SKM-1 (cell line): ENCODE measurements at regions not wholly inside any gene's neighbourhood (a gene's known extent, or its start where the extent isn't known, plus 50 kb on each side); places are given as distances from the start of the nearest gene placed in this dataset.
"Not testable (repeated sequence)": the region's sequence is repeated elsewhere in the genome, so short reads cannot be mapped to it uniquely, and the experiment has no call there.

ENCODE experiments used
- DNase-seq: peaks from one replicate; lab custom pipeline; 2025; ENCODE audit not compliant: unreplicated experiment; lab: John Stamatoyannopoulos, UW

GRCh38 chr5:128782446-128782845 lies 182.8 kb upstream of the SLC27A6 start:
- DNase-seq: no peak

GRCh38 chr5:128784726-128785125 lies 180.6 kb upstream of the SLC27A6 start:
- no peak for DNase-seq

DNA sequence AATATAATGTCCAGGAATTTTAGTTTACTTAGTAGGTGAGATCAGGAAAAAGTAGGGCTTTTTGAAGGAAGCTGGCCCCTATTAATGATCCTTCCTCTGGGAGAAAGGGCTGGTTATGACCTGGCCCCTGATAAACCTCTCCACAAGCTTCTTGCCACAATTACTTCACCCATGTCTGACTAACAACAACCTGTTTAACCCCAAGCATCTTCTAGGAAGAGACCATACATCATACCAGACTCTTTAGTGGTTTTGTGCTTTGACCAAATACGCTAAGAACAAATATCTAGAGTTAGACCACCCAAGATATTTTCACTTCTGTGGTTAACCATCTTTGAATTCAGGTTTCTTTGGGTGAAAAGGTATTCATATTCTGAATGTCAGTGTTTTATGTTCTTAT lies 174.0 kb upstream of the SLC27A6 start:
- DNase-seq: no peak

DNA sequence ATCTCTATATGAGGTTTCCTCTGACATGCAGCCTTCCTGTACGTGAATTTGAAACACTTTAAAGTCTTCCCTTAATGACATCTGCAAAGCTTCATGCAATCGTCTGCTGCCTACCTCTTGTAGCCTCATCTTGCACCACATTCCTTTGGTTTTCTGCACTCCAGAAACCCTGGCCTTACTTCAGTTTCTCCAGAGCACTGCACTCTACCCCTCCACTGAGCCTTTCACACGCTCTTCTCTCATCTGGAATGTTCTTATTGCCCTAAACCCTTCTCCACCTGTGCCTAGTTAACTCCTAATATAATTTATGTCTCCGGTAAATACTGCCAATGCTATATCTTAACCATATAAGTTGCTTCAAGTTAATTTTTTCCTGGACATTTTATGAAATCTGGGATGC lies 168.8 kb upstream of the SLC27A6 start:
- DNase-seq: no peak

DNA sequence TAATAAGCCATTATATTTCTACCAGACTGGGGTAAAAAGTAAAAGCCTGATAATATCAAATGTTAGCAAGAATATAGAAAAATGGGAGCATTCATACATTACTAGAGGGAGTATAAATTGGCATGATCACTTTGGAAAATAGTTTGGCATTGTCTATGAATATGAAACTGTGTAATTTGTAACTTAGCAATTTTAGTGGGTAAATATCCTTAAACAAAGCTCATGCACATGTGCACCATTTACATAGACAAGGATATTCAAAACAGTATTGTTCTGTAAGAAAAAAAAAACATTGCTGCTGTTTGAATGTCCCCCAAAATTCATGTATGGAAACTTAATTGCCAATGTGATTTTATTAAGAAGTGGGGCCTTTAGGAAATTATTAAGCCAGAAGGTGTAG lies 166.4 kb upstream of the SLC27A6 start:
- no peak for DNase-seq

DNA sequence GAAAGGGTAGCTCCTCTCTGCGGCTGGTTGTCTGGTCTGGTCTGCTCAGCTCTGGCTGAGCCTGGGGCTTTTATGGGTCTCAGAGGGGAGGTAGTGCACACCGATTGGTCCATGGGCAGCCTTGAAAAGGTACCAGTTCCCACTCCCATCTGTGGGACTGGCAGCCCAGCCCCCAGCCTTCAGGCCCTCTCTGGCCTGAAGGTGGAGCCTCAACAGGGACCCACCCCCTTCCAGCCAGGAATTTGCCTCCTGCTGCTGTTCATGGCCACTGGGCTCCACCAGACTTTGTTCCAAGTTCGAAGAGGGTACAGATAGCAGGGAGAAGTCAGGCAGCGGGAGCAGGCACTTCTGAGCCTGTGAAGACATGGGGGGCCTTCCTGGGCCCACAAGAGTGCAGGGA lies 165.3 kb upstream of the SLC27A6 start:
- DNase-seq: no peak

- no peak for DNase-seq
These were observed 164.9 kb upstream of the SLC27A6 start for GRCh38 chr5:128800377-128800776.

- no peak for DNase-seq
These were observed 151.8 kb upstream of the SLC27A6 start for GRCh38 chr5:128813317-128814070.

DNA sequence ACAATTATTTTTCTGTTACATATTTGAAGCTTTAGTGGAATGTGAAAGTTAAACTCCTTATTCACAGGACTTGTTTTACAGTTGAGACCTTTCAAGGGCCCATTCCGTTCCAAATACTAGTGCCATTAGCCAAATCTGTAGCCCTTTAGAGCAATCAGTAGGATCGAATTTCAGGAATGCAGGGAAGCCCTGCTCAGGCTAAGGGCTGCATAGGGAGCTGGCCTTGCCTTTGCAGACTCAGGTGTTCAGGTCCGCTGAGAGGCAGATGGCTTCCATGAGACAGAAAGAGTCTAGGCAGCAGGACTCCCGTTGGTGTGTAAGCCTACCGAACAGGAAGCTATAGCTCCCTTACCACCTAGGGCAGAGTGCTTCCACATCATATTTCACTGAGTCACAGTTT lies 150.1 kb upstream of the SLC27A6 start:
- DNase-seq: no peak

GRCh38 chr5:128825826-128826225 lies 139.5 kb upstream of the SLC27A6 start:
- DNase-seq: no peak

GRCh38 chr5:128826275-128826674 lies 139.0 kb upstream of the SLC27A6 start:
- DNase-seq: no peak

GRCh38 chr5:128836571-128836970 lies 128.7 kb upstream of the SLC27A6 start:
- DNase-seq: no peak

- no peak for DNase-seq
These were observed 126.7 kb upstream of the SLC27A6 start for GRCh38 chr5:128838623-128839022.

DNA sequence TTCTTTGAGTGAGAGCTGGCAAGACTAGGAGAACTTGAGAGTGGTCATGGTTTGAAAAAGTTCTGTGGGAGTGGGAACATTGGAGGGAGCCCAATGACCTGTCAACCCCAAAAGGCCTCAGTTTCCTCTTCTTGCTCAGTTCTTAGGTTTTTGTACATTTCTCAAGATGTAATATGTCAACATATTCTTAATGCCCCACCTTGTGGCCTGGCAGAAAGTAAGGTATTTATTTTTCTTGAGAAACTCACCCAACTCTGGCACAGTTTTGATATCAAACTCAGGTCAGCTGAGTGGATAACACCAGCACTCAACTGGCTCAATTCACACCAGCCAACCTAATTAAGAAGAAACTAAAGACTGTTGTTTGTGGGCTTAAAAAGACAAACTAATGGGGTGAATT lies 123.0 kb upstream of the SLC27A6 start:
- DNase-seq: no peak

DNA sequence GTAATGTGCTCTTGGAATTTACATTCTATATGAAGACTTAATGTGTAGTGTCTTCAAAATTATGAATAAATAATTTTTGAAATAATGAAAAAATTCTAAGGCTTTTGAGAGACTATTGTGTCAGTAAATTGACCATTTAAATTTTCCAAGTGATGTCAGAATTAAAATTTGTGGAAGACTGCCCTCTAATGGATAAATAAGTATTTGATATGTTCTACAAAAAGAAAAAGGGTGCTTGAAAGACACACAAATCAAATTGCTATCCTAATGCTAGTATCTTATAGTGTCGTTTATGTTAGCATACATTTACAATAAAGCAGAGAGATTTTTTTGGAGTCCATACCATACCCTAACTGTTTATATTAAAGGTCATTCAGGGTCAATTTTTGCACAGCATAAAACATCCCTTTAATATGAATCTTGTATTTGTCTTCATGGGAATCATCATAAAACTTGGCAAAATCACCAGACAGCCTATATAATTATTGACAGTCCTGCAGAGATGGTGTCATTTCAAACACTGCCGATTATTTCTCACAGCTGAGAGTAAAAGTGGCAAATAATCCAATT lies 120.8 kb upstream of the SLC27A6 start:
- DNase-seq: no peak

DNA sequence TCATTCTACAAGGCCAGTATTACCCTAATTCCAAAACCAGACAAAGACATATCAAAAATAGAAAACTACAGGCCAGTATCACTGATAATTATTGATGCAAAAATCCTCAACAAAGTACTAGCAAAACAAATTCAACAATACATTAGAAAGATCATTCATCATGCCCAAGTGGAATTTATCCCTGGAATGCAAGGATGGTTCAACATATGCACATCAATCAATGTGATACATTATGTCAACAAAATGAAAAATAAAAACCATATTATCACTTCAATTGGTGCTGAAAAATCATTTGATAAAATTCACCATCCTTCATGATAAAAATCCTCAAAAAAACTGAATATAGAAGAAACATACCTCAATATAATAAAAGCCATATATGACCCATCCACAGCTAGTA lies 115.2 kb upstream of the SLC27A6 start:
- DNase-seq: no peak

- no peak for DNase-seq
These were observed 110.4 kb upstream of the SLC27A6 start for GRCh38 chr5:128854931-128855330.

- DNase-seq: no peak
These were observed 108.1 kb upstream of the SLC27A6 start for GRCh38 chr5:128857076-128857677.

DNA sequence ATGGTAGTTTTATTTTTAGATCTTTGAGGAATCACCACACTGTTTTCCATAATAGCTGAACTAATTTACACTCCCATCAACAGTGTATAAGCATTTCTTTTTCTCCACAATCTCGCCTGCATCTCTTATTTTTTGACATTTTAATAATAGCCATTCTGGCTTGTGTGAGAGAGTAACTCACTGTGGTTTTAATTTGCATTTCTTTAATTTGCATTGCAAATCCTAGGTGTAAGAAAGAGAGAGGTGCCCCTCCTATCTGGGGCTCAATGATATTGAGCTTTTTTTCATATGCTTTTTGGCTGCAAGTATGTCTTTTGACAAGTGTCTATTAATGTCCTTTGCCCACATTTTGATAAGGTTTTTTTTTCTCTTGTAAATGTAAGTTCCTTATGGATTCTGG lies 106.3 kb upstream of the SLC27A6 start:
- DNase-seq: no peak

DNA sequence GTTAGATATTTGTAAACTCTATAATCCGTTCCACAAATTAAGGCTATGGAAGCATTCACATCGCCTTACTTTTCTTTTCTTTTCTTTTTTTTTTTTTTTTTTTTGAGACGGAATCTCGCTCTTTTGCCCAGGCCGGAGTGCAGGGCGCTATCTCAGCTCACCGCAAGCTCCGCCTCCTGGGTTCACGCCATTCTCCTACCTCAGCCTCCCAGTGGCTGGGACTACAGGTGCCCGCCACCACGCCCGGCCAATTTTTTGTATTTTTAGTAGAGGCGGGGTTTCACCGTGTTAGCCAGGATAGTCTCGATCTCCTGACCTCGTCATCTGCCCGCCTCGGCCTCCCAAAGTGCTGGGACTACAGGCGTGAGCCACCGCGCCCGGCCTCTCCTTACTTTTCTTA lies 104.1 kb upstream of the SLC27A6 start:
- DNase-seq: not testable (repeated sequence)

DNA sequence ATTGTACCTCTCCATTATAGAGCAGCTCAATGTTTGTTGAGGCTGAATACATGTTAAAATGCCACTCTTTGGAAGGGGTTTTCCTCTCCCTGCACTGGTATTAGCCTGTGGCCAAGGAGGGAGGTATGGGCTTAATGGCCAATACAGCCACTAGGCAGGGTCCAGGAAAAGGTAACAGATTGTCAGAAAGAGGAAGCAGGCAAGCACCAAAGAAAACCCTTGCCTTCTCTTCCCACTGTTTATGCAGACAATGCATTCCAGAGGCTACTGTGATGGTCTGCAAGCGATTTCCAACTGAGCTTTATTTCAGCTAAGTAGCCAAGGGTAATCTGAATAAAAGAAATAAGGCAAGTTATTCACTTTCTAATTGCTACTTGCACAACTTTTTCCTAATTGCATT lies 95.3 kb upstream of the SLC27A6 start:
- no peak for DNase-seq

DNA sequence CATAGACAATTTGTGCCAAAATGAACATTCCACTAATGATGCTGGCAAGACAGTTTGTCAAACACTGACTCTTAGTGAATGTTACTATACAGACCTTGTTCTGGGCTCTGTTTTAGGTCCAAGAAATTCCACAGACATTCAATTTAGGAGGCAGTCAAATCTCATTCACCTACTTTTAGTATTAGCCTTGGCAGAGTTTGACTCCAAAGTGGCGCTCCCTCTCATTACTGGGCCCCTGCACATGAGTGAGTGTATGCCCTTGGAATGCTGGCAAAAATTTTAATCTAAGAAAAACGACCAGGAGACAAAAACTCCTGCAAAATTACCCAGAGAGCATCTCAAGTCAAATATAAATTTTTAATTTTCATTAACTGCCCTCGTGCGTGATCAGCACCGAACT lies 94.9 kb upstream of the SLC27A6 start:
- DNase-seq: no peak

DNA sequence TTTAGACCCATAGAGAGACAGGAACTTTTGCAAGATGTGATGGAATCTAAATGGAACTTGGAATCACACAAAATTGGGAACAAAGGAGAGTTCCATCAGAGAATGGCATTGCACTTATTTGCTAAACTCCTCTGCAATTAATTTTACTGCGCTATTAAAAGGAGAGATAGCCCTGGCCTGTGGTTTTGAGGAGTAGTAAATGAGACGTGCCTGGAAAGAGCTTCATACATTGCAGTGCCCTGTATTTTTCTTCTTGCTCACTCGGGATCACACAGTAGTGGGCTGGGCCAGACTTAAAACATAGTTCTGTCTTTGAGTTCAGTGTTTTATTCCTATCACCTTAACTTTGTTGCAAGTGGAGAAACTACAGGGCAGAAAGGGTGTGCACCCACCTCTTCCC lies 94.4 kb upstream of the SLC27A6 start:
- no peak for DNase-seq
